Central memory CD8-positive, alpha-beta T cell (primary cell): ENCODE measurements at regions not wholly inside any gene's neighbourhood (a gene's known extent, or its start where the extent isn't known, plus 50 kb on each side); places are given as distances from the start of the nearest gene placed in this dataset.

Experiments used
- ATAC-seq: fragments of 150-1000 bp; cut with Tn5 transposase; replicated peaks from 2 replicates; pipeline ENCODE4 v1.10.0; 2022; ENCODE audit warnings: mild to moderate bottlenecking, moderate FRiP score, moderate number of reproducible peaks; ENCODE audit not compliant: poor library complexity, severe bottlenecking; ENCODE audit errors: extremely low read depth
- DNase-seq, 2 donors: peaks; one replicate each; pipeline ENCODE4 v3.0.0; 2021; ENCODE audit warnings: low spot score in 2 of 2
- H3K27ac Mint-ChIP-seq: one replicate; pipeline ENCODE4 v1.8.0; 2022; ENCODE audit warnings: low read depth, mild to moderate bottlenecking, moderate library complexity, mixed read lengths
- H3K27me3 Mint-ChIP-seq: one replicate; pipeline ENCODE4 v1.8.0; 2022; ENCODE audit warnings: mixed read lengths
- H3K36me3 Mint-ChIP-seq: one replicate; pipeline ENCODE4 v1.8.0; 2022; ENCODE audit warnings: mild to moderate bottlenecking, moderate library complexity, mixed read lengths; ENCODE audit not compliant: insufficient read depth
- H3K4me1 Mint-ChIP-seq: one replicate; pipeline ENCODE4 v1.8.0; 2022; ENCODE audit warnings: mixed read lengths
- H3K4me3 Mint-ChIP-seq: one replicate; pipeline ENCODE4 v1.8.0; 2022; ENCODE audit warnings: mild to moderate bottlenecking, moderate library complexity, mixed read lengths
- H3K9me3 Mint-ChIP-seq: one replicate; pipeline ENCODE4 v1.8.0; 2022; ENCODE audit warnings: mixed read lengths

DNA sequence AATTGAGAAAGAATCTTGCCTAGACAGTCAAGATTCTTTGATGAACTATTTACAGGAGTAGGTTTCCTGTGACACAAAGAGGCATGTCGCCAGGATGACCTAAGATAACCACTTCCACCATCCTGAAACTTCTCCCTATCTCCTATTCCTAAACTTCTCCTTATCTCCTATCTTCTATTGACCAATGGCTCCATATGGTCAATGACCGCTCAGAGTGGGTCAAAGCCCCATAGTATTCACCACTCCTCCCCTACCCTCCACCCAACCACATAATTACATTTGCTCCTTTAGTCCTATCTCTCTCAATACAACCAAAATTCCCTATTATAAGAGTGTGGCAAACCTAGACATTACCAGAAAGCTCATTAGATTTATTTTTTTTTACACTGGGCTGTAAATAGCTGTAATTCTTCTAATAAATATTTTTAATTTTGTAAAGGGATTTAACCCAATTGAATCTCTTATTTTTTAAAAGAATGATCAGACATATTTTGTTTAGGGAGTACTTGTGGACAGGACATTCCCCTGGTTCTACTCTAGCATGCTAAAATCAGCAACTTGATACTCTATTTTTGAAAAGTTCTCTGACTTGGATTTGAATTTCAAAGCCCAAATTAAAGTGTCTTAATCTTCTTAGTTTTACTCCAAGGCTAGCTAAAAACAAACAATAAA is 416.0 kb upstream of the CCNH start:
- no peak for DNase-seq
- Mint-ChIP-seq H3K27me3 (no peaks in the 10 kb centered on the region), H3K36me3 (no peaks in the 10 kb centered on the region), H3K4me1 (no peaks in the 10 kb centered on the region), H3K9me3 (peaks cover 6% of the 10 kb centered on the region), H3K4me3 (no peak overlapping the region), H3K27ac (no peak overlapping the region)
- ATAC-seq = no peak

DNA sequence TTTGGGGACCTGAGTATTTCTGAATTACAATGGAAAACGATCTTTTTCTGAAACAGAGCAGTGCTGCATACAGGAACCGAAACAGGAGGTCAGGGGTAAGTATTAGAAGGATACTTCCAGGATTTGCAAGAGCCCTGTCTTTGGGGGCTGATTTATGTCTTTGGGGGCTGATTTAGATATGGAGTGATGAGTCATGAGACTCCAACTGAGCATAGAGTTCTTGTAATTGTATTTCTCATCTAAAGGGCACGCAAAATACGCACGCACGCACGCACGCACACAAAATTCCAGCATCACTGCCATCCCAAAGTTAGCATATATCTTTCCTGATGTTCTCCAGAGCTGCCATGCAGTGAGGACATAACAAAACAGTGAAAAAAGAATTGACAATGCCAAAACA is 414.8 kb upstream of the CCNH start:
- Mint-ChIP-seq H3K4me3 (no peak overlapping the region), H3K9me3 (peaks cover under 1% of the 10 kb centered on the region), H3K4me1 (no peaks in the 10 kb centered on the region), H3K36me3 (peaks cover 4% of the 10 kb centered on the region), H3K27me3 (no peaks in the 10 kb centered on the region), H3K27ac (no peak overlapping the region)
- no peak for ATAC-seq
- DNase-seq = no peak

GRCh38 chr5:87826507-87826906 is 413.8 kb upstream of the CCNH start:
- H3K4me3 Mint-ChIP-seq = no peak overlapping the region
- no peak for ATAC-seq
- H3K4me1 Mint-ChIP-seq = no peaks in the 10 kb centered on the region
- H3K9me3 Mint-ChIP-seq = no peaks in the 10 kb centered on the region
- no peak for DNase-seq
- H3K27me3 Mint-ChIP-seq = no peaks in the 10 kb centered on the region
- H3K27ac Mint-ChIP-seq = no peak overlapping the region
- peaks cover 4% of the 10 kb centered on the region for H3K36me3 Mint-ChIP-seq

DNA sequence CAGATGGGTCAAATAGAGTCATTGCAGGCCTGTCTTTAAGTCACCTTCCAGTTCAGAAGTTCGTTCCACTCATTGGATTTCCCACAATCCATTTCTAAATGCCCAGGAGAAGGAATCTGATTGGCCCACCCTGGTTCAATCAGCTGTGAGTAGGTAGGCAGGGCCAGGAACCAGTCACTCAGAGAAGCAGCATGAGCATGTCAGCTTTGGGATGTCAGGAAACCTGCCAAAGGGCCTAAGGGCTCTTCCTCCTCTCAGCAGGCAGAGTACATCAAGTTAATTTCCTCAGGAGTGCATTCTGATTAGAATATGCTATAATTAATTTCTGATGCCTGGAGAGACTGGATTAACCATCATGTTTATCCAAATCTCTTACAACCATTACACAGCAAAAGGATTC is 412.9 kb upstream of the CCNH start:
- Mint-ChIP-seq H3K36me3 (peaks cover 4% of the 10 kb centered on the region), H3K4me3 (no peak overlapping the region), H3K27me3 (no peaks in the 10 kb centered on the region), H3K9me3 (no peaks in the 10 kb centered on the region), H3K4me1 (no peaks in the 10 kb centered on the region), H3K27ac (no peak overlapping the region)
- DNase-seq (no peak), ATAC-seq (no peak)

- DNase-seq (no peak), ATAC-seq (no peak)
- Mint-ChIP-seq H3K4me3 (no peak overlapping the region), H3K9me3 (no peaks in the 10 kb centered on the region), H3K27ac (no peak overlapping the region), H3K27me3 (no peaks in the 10 kb centered on the region), H3K36me3 (peaks cover 2% of the 10 kb centered on the region), H3K4me1 (no peaks in the 10 kb centered on the region)
These were observed 395.1 kb upstream of the CCNH start for GRCh38 chr5:87807783-87808182.

- no peaks in the 10 kb centered on the region for H3K36me3 Mint-ChIP-seq
- H3K27ac Mint-ChIP-seq = no peak overlapping the region
- H3K27me3 Mint-ChIP-seq = no peaks in the 10 kb centered on the region
- no peaks in the 10 kb centered on the region for H3K4me1 Mint-ChIP-seq
- no peak for ATAC-seq
- no peaks in the 10 kb centered on the region for H3K9me3 Mint-ChIP-seq
- no peak overlapping the region for H3K4me3 Mint-ChIP-seq
- DNase-seq = no peak
These were observed 390.6 kb upstream of the CCNH start for GRCh38 chr5:87803352-87803751.

DNA sequence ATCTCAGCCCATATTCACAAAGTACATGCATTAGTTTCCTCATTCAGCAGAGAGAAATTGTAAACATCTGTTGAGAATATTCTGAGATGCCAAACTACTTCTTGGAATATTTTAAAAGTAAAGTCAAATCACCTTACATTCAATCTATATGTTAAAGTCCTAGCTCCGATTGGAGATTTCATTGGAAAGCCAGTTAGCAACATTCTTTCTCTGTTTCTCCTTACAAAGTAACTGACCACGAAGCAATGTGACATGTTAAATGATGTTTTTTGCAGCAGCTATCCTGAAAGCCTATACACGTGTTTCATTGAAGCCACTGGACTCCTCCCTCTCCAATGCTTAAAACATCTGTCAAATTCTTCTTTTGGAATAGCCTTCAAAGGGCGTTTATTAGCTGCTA is 379.1 kb upstream of the CCNH start:
- H3K27me3 Mint-ChIP-seq = peaks cover 33% of the 10 kb centered on the region
- no peaks in the 10 kb centered on the region for H3K36me3 Mint-ChIP-seq
- no peak overlapping the region for H3K27ac Mint-ChIP-seq
- DNase-seq = no peak
- H3K9me3 Mint-ChIP-seq = no peaks in the 10 kb centered on the region
- ATAC-seq = no peak
- H3K4me1 Mint-ChIP-seq = no peaks in the 10 kb centered on the region
- H3K4me3 Mint-ChIP-seq = no peak overlapping the region

GRCh38 chr5:87788416-87788815 is 375.7 kb upstream of the CCNH start:
- H3K27ac Mint-ChIP-seq = no peak overlapping the region
- no peak overlapping the region for H3K4me3 Mint-ChIP-seq
- H3K27me3 Mint-ChIP-seq = peaks cover 10% of the 10 kb centered on the region
- H3K9me3 Mint-ChIP-seq = no peaks in the 10 kb centered on the region
- no peaks in the 10 kb centered on the region for H3K4me1 Mint-ChIP-seq
- H3K36me3 Mint-ChIP-seq = no peaks in the 10 kb centered on the region
- DNase-seq = no peak
- ATAC-seq = no peak

DNA sequence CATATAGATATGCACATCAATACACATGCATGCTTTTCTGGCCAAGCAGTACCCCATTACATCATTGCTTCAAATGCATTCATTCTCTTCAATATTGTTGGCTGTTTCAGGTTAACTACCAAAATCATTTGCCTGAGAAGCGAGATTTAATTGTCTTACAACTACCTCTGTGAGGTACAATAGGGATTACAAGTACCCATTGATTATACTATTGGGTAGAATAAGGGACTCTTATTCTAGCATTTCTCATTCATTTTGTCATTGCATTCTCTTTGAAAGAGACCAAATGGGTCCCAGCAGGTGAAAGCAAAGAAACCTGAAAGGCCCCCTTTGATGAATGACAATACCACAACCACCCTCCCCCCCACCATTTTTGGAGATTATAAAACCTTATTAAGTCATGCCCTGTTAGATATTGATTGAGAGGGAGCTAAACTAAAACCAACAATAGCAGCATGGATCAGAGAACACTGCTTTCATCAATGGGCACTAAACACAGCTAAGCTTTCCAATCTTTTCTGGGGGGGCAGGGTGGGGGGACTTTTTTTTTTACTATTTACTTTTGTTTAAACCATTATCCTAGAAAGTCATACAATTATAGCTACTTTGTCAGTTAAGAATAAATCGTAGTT is 375.0 kb upstream of the CCNH start:
- Mint-ChIP-seq H3K36me3 (no peaks in the 10 kb centered on the region), H3K4me1 (no peaks in the 10 kb centered on the region), H3K4me3 (no peak overlapping the region), H3K27ac (no peak overlapping the region), H3K9me3 (no peaks in the 10 kb centered on the region), H3K27me3 (peaks cover 11% of the 10 kb centered on the region)
- DNase-seq (no peak), ATAC-seq (no peak)

DNA sequence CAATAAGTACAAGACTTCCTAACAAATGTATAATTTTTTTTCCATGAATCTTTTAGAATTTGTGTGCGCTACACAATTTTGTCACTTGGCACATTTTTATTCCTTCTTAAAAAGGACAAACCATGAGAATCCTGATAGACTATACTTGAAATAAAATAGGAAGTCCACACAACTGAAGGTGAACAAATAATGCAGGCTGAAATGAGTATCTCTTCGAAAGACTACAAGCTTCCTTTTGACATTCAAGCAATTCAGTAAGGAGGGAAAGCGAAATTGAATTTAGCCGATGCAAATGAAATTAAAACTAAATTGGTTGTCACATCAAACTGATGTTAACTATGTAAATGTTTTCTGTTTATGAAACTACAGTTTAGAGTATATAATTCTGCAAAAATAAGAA is 374.4 kb upstream of the CCNH start:
- Mint-ChIP-seq H3K9me3 (no peaks in the 10 kb centered on the region), H3K36me3 (no peaks in the 10 kb centered on the region), H3K4me1 (no peaks in the 10 kb centered on the region), H3K4me3 (no peak overlapping the region), H3K27me3 (peaks cover 18% of the 10 kb centered on the region), H3K27ac (no peak overlapping the region)
- ATAC-seq (no peak), DNase-seq (no peak)

- H3K9me3 Mint-ChIP-seq = no peaks in the 10 kb centered on the region
- ATAC-seq (no peak), DNase-seq (no peak)
- no peaks in the 10 kb centered on the region for H3K36me3 Mint-ChIP-seq
- H3K4me3 Mint-ChIP-seq = no peak overlapping the region
- no peak overlapping the region for H3K27ac Mint-ChIP-seq
- H3K4me1 Mint-ChIP-seq = no peaks in the 10 kb centered on the region
- H3K27me3 Mint-ChIP-seq = peaks cover 24% of the 10 kb centered on the region
These were observed 373.7 kb upstream of the CCNH start for GRCh38 chr5:87786471-87786870.

- Mint-ChIP-seq H3K4me3 (no peak overlapping the region), H3K27ac (no peak overlapping the region), H3K36me3 (no peaks in the 10 kb centered on the region), H3K4me1 (no peaks in the 10 kb centered on the region), H3K9me3 (no peaks in the 10 kb centered on the region), H3K27me3 (peaks cover 31% of the 10 kb centered on the region)
- DNase-seq (no peak), ATAC-seq (no peak)
These were observed 373.0 kb upstream of the CCNH start for GRCh38 chr5:87785554-87786335.
